ENCODE measurements at regions not wholly inside any gene's neighbourhood (a gene's known extent, or its start where the extent isn't known, plus 50 kb on each side); places are given as distances from the start of the nearest gene placed in this dataset.

- TF ChIP-seq BCL3 (CRISPR knock-in tag; IDR thresholded peaks at IDR 0.05) (no peak), ZNF629 (CRISPR knock-in tag; conservative IDR thresholded peaks at IDR 0.05) (no peak), ZFP82 (CRISPR knock-in tag; IDR thresholded peaks at IDR 0.05; ENCODE audit: borderline replicate concordance) (no peak), NR2F1 (CRISPR knock-in tag; IDR thresholded peaks at IDR 0.05) (no peak), ETV6 (CRISPR knock-in tag; conservative IDR thresholded peaks at IDR 0.05) (no peak)
- TF ChIP-seq, protein P1, sequence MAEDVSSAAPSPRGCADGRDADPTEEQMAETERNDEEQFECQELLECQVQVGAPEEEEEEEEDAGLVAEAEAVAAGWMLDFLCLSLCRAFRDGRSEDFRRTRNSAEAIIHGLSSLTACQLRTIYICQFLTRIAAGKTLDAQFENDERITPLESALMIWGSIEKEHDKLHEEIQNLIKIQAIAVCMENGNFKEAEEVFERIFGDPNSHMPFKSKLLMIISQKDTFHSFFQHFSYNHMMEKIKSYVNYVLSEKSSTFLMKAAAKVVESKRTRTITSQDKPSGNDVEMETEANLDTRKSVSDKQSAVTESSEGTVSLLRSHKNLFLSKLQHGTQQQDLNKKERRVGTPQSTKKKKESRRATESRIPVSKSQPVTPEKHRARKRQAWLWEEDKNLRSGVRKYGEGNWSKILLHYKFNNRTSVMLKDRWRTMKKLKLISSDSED (CRISPR knock-in tag; IDR thresholded peaks at IDR 0.05), result no peak
- TF ChIP-seq, protein P2, sequence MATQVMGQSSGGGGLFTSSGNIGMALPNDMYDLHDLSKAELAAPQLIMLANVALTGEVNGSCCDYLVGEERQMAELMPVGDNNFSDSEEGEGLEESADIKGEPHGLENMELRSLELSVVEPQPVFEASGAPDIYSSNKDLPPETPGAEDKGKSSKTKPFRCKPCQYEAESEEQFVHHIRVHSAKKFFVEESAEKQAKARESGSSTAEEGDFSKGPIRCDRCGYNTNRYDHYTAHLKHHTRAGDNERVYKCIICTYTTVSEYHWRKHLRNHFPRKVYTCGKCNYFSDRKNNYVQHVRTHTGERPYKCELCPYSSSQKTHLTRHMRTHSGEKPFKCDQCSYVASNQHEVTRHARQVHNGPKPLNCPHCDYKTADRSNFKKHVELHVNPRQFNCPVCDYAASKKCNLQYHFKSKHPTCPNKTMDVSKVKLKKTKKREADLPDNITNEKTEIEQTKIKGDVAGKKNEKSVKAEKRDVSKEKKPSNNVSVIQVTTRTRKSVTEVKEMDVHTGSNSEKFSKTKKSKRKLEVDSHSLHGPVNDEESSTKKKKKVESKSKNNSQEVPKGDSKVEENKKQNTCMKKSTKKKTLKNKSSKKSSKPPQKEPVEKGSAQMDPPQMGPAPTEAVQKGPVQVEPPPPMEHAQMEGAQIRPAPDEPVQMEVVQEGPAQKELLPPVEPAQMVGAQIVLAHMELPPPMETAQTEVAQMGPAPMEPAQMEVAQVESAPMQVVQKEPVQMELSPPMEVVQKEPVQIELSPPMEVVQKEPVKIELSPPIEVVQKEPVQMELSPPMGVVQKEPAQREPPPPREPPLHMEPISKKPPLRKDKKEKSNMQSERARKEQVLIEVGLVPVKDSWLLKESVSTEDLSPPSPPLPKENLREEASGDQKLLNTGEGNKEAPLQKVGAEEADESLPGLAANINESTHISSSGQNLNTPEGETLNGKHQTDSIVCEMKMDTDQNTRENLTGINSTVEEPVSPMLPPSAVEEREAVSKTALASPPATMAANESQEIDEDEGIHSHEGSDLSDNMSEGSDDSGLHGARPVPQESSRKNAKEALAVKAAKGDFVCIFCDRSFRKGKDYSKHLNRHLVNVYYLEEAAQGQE (IDR thresholded peaks at IDR 0.05; ENCODE audit: borderline replicate concordance in 1 of 2, low read depth in 1 of 2, low read length in 2 of 2), result no peak
- TF ChIP-seq, protein P3, sequence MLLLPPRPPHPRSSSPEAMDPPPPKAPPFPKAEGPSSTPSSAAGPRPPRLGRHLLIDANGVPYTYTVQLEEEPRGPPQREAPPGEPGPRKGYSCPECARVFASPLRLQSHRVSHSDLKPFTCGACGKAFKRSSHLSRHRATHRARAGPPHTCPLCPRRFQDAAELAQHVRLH (CRISPR knock-in tag; IDR thresholded peaks at IDR 0.05; ENCODE audit: borderline replicate concordance, low read depth), result no peak
These were observed 369.3 kb upstream of the VRK2 start (continued) for GRCh38 chr2:57677296-57677695.
